ENCODE measurements at regions not wholly inside any gene's neighbourhood (a gene's known extent, or its start where the extent isn't known, plus 50 kb on each side); places are given as distances from the start of the nearest gene placed in this dataset.

DNA sequence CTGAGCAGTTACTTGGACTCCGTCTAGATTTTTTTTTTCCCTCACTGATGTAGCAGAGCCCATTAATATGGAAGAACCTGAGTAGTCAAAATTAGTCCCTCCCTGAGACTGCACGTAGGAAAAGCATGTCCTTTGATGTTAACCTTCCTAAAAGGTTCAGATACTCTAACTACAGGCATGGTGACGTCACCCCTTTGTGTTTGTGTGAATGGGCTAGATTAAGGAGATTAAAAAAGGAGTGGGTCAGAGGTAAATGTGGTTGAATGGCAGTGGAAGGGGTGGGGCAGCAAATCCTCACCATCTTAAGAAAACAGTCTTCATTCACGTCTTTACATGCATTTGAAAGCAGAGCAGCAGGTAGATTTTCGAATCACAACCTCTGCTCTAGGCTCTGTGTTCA, 521.1 kb downstream of the TFAP2B start:
- FAIRE-seq (no peak), DNase-seq (ENCODE audit: low read depth) (no peak)
- no peaks in the 10 kb centered on the region for H3K36me3 Mint-ChIP-seq (ENCODE audit: low read depth, unreplicated experiment)
- no peaks in the 10 kb centered on the region for H3K79me2 ChIP-seq (ENCODE audit: insufficient read depth, low read length)
- no peaks in the 10 kb centered on the region for H3K36me3 ChIP-seq (ENCODE audit: insufficient read depth, low read length)
- no peak overlapping the region for H3K4me3 ChIP-seq (ENCODE audit: insufficient read depth, low read depth, low read length)
- H3K9me3 Mint-ChIP-seq (ENCODE audit: unreplicated experiment): peaks cover 4% of the 10 kb centered on the region
- no peak overlapping the region for H3K4me3 Mint-ChIP-seq (ENCODE audit: unreplicated experiment)
- TF ChIP-seq, protein P1, sequence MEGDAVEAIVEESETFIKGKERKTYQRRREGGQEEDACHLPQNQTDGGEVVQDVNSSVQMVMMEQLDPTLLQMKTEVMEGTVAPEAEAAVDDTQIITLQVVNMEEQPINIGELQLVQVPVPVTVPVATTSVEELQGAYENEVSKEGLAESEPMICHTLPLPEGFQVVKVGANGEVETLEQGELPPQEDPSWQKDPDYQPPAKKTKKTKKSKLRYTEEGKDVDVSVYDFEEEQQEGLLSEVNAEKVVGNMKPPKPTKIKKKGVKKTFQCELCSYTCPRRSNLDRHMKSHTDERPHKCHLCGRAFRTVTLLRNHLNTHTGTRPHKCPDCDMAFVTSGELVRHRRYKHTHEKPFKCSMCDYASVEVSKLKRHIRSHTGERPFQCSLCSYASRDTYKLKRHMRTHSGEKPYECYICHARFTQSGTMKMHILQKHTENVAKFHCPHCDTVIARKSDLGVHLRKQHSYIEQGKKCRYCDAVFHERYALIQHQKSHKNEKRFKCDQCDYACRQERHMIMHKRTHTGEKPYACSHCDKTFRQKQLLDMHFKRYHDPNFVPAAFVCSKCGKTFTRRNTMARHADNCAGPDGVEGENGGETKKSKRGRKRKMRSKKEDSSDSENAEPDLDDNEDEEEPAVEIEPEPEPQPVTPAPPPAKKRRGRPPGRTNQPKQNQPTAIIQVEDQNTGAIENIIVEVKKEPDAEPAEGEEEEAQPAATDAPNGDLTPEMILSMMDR (IDR thresholded peaks at IDR 0.05; ENCODE audit: insufficient read depth, low read depth, low read length): no peak
- TF ChIP-seq EZH2 (IDR thresholded peaks at IDR 0.05; ENCODE audit: insufficient read depth, low read length): no peak
- H3K9me3 ChIP-seq (ENCODE audit: insufficient read depth, low read depth, low read length): no peaks in the 10 kb centered on the region
- no peaks in the 10 kb centered on the region for H3K27me3 ChIP-seq (ENCODE audit: insufficient read depth, low read length)
- no peak overlapping the region for H2AFZ ChIP-seq (ENCODE audit: low read depth, low read length)
- no peak overlapping the region for H3K9ac ChIP-seq (ENCODE audit: low read length)
- no peak overlapping the region for H3K4me2 ChIP-seq (ENCODE audit: low read length)
- no peak overlapping the region for H3K27ac Mint-ChIP-seq (ENCODE audit: unreplicated experiment)
- H3K4me1 ChIP-seq (ENCODE audit: insufficient read depth, low read length): no peaks in the 10 kb centered on the region
- no peaks in the 10 kb centered on the region for H3K4me1 Mint-ChIP-seq (ENCODE audit: low read depth, unreplicated experiment)
- H3K27me3 Mint-ChIP-seq (ENCODE audit: low read depth, unreplicated experiment): no peaks in the 10 kb centered on the region
- H4K20me1 ChIP-seq (ENCODE audit: insufficient read depth, low read length): no peaks in the 10 kb centered on the region
- H3K27ac ChIP-seq (ENCODE audit: low read depth, low read length): no peak overlapping the region

GRCh38 chr6:51342393-51342792, 523.7 kb downstream of the TFAP2B start:
- no peak overlapping the region for H2AFZ ChIP-seq (ENCODE audit: low read depth, low read length)
- Mint-ChIP-seq H3K27ac (ENCODE audit: unreplicated experiment) (no peak overlapping the region), H3K27me3 (ENCODE audit: low read depth, unreplicated experiment) (no peaks in the 10 kb centered on the region), H3K4me1 (ENCODE audit: low read depth, unreplicated experiment) (no peaks in the 10 kb centered on the region), H3K9me3 (ENCODE audit: unreplicated experiment) (peaks cover 4% of the 10 kb centered on the region), H3K4me3 (ENCODE audit: unreplicated experiment) (no peak overlapping the region), H3K36me3 (ENCODE audit: low read depth, unreplicated experiment) (no peaks in the 10 kb centered on the region)
- no peaks in the 10 kb centered on the region for H3K79me2 ChIP-seq (ENCODE audit: insufficient read depth, low read length)
- no peak overlapping the region for H3K4me2 ChIP-seq (ENCODE audit: low read length)
- no peak for DNase-seq (ENCODE audit: low read depth)
- no peak overlapping the region for H3K4me3 ChIP-seq (ENCODE audit: insufficient read depth, low read depth, low read length)
- H3K27me3 ChIP-seq (ENCODE audit: insufficient read depth, low read length): no peaks in the 10 kb centered on the region
- H3K27ac ChIP-seq (ENCODE audit: low read depth, low read length): no peak overlapping the region
- H3K36me3 ChIP-seq (ENCODE audit: insufficient read depth, low read length): no peaks in the 10 kb centered on the region
- H3K4me1 ChIP-seq (ENCODE audit: insufficient read depth, low read length): no peaks in the 10 kb centered on the region
- H3K9me3 ChIP-seq (ENCODE audit: insufficient read depth, low read depth, low read length): no peaks in the 10 kb centered on the region
- TF ChIP-seq, protein P1 (IDR thresholded peaks at IDR 0.05; ENCODE audit: insufficient read depth, low read depth, low read length): no peak
- TF ChIP-seq EZH2 (IDR thresholded peaks at IDR 0.05; ENCODE audit: insufficient read depth, low read length): no peak
- no peak for FAIRE-seq
- H4K20me1 ChIP-seq (ENCODE audit: insufficient read depth, low read length): no peaks in the 10 kb centered on the region
- H3K9ac ChIP-seq (ENCODE audit: low read length): no peak overlapping the region

GRCh38 chr6:51349857-51350256, 531.2 kb downstream of the TFAP2B start:
- H3K9me3 ChIP-seq (ENCODE audit: insufficient read depth, low read depth, low read length): no peaks in the 10 kb centered on the region
- no peak overlapping the region for H3K4me2 ChIP-seq (ENCODE audit: low read length)
- no peaks in the 10 kb centered on the region for H3K9me3 Mint-ChIP-seq (ENCODE audit: unreplicated experiment)
- peaks cover 3% of the 10 kb centered on the region for H3K4me1 Mint-ChIP-seq (ENCODE audit: low read depth, unreplicated experiment)
- H4K20me1 ChIP-seq (ENCODE audit: insufficient read depth, low read length): no peaks in the 10 kb centered on the region
- H3K27ac Mint-ChIP-seq (ENCODE audit: unreplicated experiment): no peak overlapping the region
- H3K27me3 ChIP-seq (ENCODE audit: insufficient read depth, low read length): no peaks in the 10 kb centered on the region
- H3K4me3 ChIP-seq (ENCODE audit: insufficient read depth, low read depth, low read length): no peak overlapping the region
- H3K9ac ChIP-seq (ENCODE audit: low read length): no peak overlapping the region
- H3K27me3 Mint-ChIP-seq (ENCODE audit: low read depth, unreplicated experiment): no peaks in the 10 kb centered on the region
- H3K36me3 Mint-ChIP-seq (ENCODE audit: low read depth, unreplicated experiment): no peaks in the 10 kb centered on the region
- H2AFZ ChIP-seq (ENCODE audit: low read depth, low read length): no peak overlapping the region
- no peaks in the 10 kb centered on the region for H3K4me1 ChIP-seq (ENCODE audit: insufficient read depth, low read length)
- no peaks in the 10 kb centered on the region for H3K79me2 ChIP-seq (ENCODE audit: insufficient read depth, low read length)
- no peak for TF ChIP-seq EZH2 (IDR thresholded peaks at IDR 0.05; ENCODE audit: insufficient read depth, low read length)
- TF ChIP-seq, protein P1 (IDR thresholded peaks at IDR 0.05; ENCODE audit: insufficient read depth, low read depth, low read length): no peak
- FAIRE-seq: no peak
- no peaks in the 10 kb centered on the region for H3K36me3 ChIP-seq (ENCODE audit: insufficient read depth, low read length)
- H3K4me3 Mint-ChIP-seq (ENCODE audit: unreplicated experiment): no peak overlapping the region
- DNase-seq (ENCODE audit: low read depth): no peak
- H3K27ac ChIP-seq (ENCODE audit: low read depth, low read length): no peak overlapping the region
